ENCODE measurements at regions not wholly inside any gene's neighbourhood (a gene's known extent, or its start where the extent isn't known, plus 50 kb on each side); places are given as distances from the start of the nearest gene placed in this dataset.
"Not testable (repeated sequence)": the region's sequence is repeated elsewhere in the genome, so short reads cannot be mapped to it uniquely, and the experiment has no call there.

DNA sequence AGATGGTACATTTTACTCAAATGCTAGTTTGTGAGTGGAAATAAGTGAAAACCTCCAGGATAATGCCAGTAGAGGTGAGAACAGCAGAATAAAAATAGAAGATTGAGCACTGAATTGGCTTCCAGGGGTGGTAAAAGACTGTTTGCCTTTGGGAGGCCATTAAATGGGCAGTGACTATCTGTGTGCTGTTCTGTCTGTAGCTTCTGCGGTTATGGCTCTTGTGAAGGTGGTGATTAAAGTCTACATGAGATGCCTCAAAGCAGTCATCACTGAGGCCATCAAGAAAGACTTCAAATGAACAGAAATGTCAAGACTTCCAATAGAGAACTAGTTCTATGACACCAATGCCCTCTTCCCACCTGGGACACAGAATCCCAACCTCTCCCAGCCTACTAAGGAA, 108.8 kb downstream of the EFHB start:
- no peak for DNase-seq (ENCODE audit: low spot score in 2 of 2)
- Mint-ChIP-seq H3K4me1 (no peaks in the 10 kb centered on the region), H3K9me3 (peaks cover 7% of the 10 kb centered on the region), H3K36me3 (no peaks in the 10 kb centered on the region), H3K4me3 (no peak overlapping the region), H3K27ac (no peak overlapping the region)
- ATAC-seq = no peak

DNA sequence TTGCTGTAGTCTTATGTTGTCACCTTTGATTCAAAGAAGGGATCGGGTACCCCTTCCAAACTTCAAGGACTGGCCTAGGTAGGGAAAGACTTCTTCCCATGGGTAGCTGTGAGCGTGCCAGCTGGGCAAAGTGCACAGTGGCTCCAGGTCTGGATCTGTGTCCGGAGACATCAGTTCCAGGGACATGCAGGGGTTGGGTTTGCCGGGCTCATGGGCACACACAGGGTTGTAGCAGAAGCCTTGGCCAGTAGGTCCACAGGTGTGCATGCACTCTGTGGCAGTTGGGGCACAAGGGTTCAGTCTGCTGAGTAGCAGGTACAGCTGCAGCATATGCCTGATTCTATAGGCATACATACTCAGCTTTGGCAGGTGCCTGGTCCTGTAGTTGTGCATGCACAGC, 111.2 kb downstream of the EFHB start:
- Mint-ChIP-seq H3K4me3 (no peak overlapping the region), H3K4me1 (no peaks in the 10 kb centered on the region), H3K36me3 (no peaks in the 10 kb centered on the region), H3K27ac (no peak overlapping the region), H3K9me3 (peaks cover 7% of the 10 kb centered on the region)
- ATAC-seq (peak; percentile 34), DNase-seq (ENCODE audit: low spot score in 2 of 2) (no peak)

DNA sequence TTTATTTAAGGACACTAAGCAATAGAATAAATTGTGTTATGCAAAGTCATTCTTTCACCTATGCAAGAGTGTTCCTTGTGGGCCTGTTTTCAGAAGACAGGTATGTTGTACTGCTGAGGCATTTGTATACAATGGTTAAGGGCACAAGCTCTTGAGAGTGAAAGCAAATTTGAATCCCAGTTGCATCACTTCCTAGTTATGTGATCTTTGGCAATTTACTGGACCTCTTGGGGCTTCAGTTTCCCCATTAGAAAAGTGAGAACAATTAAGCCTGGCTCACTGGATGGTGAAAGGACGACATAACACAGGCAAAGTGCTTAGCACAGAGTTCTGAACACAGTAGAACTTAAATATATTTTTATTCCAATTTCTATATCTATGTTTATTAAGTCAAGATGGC, 117.4 kb downstream of the EFHB start:
- H3K4me1 Mint-ChIP-seq = no peaks in the 10 kb centered on the region
- no peak for ATAC-seq
- no peaks in the 10 kb centered on the region for H3K9me3 Mint-ChIP-seq
- H3K36me3 Mint-ChIP-seq = no peaks in the 10 kb centered on the region
- H3K27ac Mint-ChIP-seq = no peak overlapping the region
- DNase-seq (ENCODE audit: low spot score in 2 of 2) = no peak
- H3K4me3 Mint-ChIP-seq = no peak overlapping the region

DNA sequence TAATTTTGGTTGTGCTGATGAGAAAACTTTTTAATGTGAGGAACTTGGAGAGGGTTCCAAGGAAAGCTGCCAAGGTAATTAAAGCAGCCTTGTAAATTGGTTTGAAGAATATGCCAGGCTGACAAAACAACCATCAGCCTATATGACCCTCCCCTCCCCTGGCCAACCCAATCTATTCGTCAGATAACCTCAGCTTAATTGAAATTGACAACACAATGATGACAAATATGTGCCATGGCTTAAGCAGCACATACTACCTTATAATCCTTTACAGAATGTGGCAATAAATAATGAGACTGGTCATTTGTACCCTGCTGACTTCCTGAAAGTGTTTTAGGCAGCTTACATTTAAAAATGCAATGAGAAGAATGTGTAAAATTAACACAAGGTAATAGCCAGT, 118.2 kb downstream of the EFHB start:
- H3K9me3 Mint-ChIP-seq = no peaks in the 10 kb centered on the region
- DNase-seq (ENCODE audit: low spot score in 2 of 2) (no peak), ATAC-seq (no peak)
- no peak overlapping the region for H3K4me3 Mint-ChIP-seq
- no peaks in the 10 kb centered on the region for H3K36me3 Mint-ChIP-seq
- H3K27ac Mint-ChIP-seq = no peak overlapping the region
- H3K4me1 Mint-ChIP-seq = no peaks in the 10 kb centered on the region

DNA sequence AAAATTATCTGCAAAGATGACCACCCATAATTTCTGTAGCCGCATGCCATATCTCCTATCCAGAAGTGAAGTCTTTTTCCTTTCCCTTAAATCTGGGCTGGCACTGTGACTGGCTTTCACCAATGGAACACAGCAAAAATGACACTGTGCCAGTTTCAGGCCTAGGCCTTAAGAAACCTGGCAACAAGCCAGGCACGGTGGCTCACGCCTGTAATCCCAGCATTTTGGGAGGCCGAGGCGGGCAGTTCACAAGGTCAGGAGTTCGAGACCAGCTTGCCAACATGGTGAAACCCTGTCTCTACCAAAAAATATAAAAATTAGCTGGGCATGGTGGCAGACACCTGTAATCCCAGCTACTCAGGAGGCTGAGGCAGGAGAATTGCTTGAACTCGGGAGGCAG, 120.3 kb downstream of the EFHB start:
- not testable (repeated sequence) for H3K36me3 Mint-ChIP-seq; H3K9me3 Mint-ChIP-seq; ATAC-seq; DNase-seq (ENCODE audit: low spot score in 2 of 2); H3K4me3 Mint-ChIP-seq; H3K4me1 Mint-ChIP-seq; H3K27ac Mint-ChIP-seq

DNA sequence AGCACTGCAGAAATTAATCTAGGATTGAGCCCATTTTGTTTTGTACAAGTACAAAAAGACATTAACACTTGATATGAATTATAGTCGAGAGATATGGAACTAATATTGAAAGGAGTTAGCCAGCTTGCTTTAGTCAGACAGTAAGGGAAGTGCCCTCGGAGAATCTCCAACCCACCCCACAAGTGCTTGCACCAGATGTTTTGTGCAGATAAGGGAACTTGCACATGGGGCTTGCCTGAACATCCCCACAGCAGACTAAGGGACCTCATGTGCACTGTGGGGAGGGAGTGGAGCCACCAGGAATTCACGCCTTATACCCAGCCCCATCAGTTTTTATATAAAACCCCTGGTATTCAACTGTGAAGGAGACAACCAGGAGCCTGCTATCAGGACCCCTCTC, 122.3 kb downstream of the EFHB start:
- ATAC-seq (no peak), DNase-seq (ENCODE audit: low spot score in 2 of 2) (no peak)
- Mint-ChIP-seq H3K9me3 (no peaks in the 10 kb centered on the region), H3K36me3 (no peaks in the 10 kb centered on the region), H3K4me3 (no peak overlapping the region), H3K27ac (no peak overlapping the region), H3K4me1 (no peaks in the 10 kb centered on the region)

DNA sequence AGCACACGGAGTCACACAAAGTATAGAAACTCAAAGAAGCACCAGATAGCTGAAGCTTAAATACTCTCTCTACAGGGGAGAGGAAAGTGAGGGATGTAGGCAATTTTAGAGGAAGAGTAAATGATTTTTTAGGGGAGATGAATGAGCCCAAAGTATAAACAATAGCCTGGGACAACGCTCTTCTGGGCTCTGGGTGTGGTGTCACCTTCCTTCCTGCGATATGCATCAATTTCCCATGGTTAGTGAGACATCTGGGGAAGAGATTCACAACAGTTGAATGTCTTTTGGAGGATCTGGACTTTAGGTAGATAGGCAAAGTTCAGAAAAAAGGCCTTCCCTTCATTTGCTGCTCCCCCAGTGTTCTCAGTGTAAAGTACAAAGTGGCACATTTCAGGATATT, 125.2 kb downstream of the EFHB start:
- no peaks in the 10 kb centered on the region for H3K4me1 Mint-ChIP-seq

DNA sequence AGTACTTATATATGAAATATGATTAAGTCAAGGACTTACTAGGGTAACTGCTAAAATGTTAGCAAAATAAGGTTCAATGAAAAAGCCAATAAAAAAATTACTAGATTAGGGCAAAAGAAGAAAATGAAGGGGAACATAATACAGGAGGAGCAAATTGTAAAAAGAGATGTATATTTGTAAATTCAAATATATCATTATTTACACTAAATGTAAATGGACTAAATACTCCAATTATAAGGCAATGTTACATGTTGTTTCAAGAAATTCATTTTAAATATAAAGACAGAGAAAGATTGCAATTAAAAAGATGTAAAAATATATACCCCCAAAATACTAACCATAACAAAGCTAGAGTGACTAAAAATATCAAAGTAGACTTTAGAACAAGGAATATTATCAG, 134.1 kb downstream of the EFHB start:
- Mint-ChIP-seq H3K36me3 (no peaks in the 10 kb centered on the region), H3K9me3 (peaks cover 21% of the 10 kb centered on the region), H3K4me1 (no peaks in the 10 kb centered on the region), H3K27ac (no peak overlapping the region), H3K4me3 (no peak overlapping the region)
- ATAC-seq (no peak), DNase-seq (ENCODE audit: low spot score in 2 of 2) (no peak)

More for the DNA sequence above, 125.2 kb downstream of the EFHB start:
- ATAC-seq (no peak), DNase-seq (ENCODE audit: low spot score in 2 of 2) (no peak)
- no peak overlapping the region for H3K27ac Mint-ChIP-seq
- H3K9me3 Mint-ChIP-seq = no peaks in the 10 kb centered on the region
- no peaks in the 10 kb centered on the region for H3K36me3 Mint-ChIP-seq
- H3K4me3 Mint-ChIP-seq = no peak overlapping the region

DNA sequence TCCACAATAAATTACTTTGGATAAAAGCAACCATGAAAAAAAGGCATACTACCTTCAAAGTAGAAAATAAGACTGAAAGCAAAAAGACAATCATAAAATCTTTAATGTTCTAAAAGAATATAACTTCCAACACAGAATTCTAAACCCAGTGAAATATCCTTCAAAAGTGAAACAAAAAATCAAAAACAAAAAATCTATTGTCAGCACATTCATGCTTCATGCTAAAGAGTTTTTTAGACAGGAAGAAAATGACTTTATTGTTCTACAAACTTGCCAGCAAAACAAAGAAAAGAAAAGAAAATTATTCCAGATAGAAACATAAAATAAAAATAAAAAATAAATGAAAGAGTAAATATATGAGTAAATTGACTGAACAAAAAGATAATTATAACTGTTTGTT, 134.9 kb downstream of the EFHB start:
- no peak overlapping the region for H3K27ac Mint-ChIP-seq
- no peak overlapping the region for H3K4me3 Mint-ChIP-seq
- no peaks in the 10 kb centered on the region for H3K36me3 Mint-ChIP-seq
- peaks cover 21% of the 10 kb centered on the region for H3K9me3 Mint-ChIP-seq
- DNase-seq (ENCODE audit: low spot score in 2 of 2) = no peak
- no peaks in the 10 kb centered on the region for H3K4me1 Mint-ChIP-seq
- no peak for ATAC-seq

DNA sequence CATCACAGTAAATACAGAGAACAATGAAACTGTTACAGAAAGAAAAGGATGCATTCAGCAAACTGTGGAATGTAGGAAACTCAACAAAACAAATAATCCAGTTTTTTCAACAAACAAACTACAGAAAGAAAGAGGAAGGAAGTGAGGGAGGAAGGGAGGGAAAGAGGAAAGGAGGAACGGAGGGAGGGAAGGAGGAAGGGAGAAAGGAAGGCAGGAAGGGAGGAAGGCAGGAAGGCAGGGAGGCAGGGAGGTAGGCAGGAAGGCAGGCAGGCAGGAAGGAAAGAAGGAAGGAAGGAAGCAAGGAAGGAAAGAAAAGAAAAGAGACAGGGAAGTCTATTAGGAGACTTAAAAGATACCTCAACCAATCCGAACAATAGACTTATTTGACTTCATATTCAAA, 135.7 kb downstream of the EFHB start:
- DNase-seq (ENCODE audit: low spot score in 2 of 2) (no peak), ATAC-seq (no peak)
- H3K27ac Mint-ChIP-seq = no peak overlapping the region
- H3K9me3 Mint-ChIP-seq = peaks cover 18% of the 10 kb centered on the region
- no peak overlapping the region for H3K4me3 Mint-ChIP-seq
- H3K36me3 Mint-ChIP-seq = no peaks in the 10 kb centered on the region
- no peaks in the 10 kb centered on the region for H3K4me1 Mint-ChIP-seq

DNA sequence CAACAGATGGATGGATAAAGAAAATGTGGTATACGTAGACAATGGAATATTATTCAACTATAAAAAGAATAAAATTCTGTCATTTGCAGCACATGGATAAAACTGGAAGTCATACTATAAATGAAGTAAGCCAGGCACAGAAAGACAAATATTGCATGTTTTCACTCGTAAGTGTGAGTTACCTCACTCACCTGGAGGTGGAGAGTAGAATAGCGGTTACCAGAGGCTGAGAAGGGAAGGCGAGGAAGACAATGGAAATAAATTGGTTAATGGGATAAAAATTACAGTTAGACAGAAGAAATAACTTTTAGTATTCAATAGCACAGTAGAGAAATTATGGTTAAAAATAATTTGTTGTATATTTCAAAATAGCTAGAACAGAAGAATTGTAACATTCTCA, 141.6 kb downstream of the EFHB start:
- Mint-ChIP-seq H3K27ac (no peak overlapping the region), H3K9me3 (no peaks in the 10 kb centered on the region), H3K4me3 (no peak overlapping the region), H3K36me3 (no peaks in the 10 kb centered on the region), H3K4me1 (no peaks in the 10 kb centered on the region)
- DNase-seq (ENCODE audit: low spot score in 2 of 2) = no peak
- no peak for ATAC-seq

DNA sequence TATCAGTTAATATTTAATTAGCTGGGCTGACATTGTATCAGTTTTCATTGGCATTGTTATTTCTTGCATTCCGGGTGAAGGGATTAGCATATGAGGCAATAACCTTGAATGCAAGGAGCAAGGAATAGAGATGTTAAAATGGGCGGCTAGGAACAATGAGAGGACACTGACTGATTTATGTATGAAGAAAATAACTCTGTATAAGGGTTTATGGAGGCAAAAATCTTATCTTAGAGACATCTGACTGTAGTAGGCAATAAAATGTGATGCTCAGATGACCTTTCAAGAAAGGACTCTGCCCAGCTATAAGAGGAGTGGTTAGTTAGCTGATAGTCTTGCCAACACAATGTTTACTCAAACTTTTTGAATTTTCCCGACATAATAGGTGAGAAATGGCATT, 158.3 kb downstream of the EFHB start:
- ATAC-seq (no peak), DNase-seq (ENCODE audit: low spot score in 2 of 2) (no peak)
- Mint-ChIP-seq H3K27ac (no peak overlapping the region), H3K9me3 (no peaks in the 10 kb centered on the region), H3K4me1 (no peaks in the 10 kb centered on the region), H3K36me3 (no peaks in the 10 kb centered on the region), H3K4me3 (no peak overlapping the region)

DNA sequence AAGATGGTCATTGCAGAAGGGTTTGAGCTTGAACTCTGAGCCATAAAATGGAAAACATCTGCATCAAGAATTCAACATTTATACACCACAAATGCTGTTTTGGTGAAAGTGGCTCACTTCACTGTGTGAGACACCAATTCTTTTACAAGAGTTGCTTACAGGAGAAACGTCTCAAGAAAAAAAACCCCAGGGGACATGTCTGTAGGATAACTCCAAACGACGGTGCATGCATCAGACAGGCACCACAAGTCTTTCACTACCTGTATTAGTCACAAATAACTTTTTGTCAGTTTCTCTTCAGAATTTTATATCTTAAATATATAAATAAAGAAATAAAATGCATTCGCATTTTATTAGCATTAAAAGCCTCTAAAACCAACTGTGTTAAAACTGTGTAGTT, 164.3 kb downstream of the EFHB start:
- Mint-ChIP-seq H3K27ac (no peak overlapping the region), H3K9me3 (no peaks in the 10 kb centered on the region)
- no peak for ATAC-seq

DNA sequence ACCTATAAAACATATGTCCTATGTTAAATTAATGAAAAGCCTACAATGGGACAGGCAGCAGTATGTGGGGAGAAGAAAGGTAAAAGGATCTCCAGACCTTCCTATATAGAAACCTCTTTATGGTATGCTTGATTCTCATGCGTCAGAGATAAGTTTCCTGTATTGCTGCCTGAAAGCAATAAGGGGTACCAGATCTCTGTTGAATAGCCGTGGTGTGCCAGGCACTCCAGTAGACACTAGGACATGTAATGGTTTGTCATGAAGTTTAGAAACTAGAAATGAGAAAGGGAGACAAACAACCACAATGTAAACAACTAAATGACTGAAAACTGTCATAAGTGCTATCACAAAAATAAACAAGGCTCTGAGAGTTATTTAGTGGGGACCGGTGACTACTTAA, 168.1 kb downstream of the EFHB start:
- Mint-ChIP-seq H3K27ac (no peak overlapping the region), H3K36me3 (no peaks in the 10 kb centered on the region), H3K9me3 (no peaks in the 10 kb centered on the region), H3K4me1 (no peaks in the 10 kb centered on the region), H3K4me3 (no peak overlapping the region)
- ATAC-seq = no peak
- DNase-seq (ENCODE audit: low spot score in 2 of 2) = no peak

More for the DNA sequence above, 164.3 kb downstream of the EFHB start:
- no peaks in the 10 kb centered on the region for H3K36me3 Mint-ChIP-seq
- H3K4me3 Mint-ChIP-seq = no peak overlapping the region
- no peak for DNase-seq (ENCODE audit: low spot score in 2 of 2)
- no peaks in the 10 kb centered on the region for H3K4me1 Mint-ChIP-seq

DNA sequence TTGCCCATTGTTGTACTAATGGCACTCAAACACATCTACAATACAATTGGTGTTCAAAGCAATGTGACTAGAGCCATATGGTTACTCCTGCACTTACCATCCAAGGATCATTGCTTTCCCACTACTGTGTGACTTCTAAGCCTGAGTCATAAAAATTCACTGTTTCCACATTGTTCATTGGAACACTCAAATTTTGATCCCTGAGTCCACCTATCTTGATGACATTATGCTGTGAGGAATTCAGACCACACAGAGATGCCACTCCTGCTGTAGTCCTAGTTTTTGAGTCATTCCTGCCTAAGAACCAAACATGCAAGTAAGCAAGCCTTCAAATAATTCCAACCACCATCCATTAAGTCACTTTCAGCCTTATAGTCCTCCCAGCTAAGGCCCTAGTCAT, 176.2 kb downstream of the EFHB start:
- Mint-ChIP-seq H3K4me3 (no peak overlapping the region), H3K27ac (no peak overlapping the region), H3K9me3 (peaks cover 10% of the 10 kb centered on the region), H3K4me1 (no peaks in the 10 kb centered on the region), H3K36me3 (no peaks in the 10 kb centered on the region)
- no peak for DNase-seq (ENCODE audit: low spot score in 2 of 2)
- ATAC-seq = no peak

DNA sequence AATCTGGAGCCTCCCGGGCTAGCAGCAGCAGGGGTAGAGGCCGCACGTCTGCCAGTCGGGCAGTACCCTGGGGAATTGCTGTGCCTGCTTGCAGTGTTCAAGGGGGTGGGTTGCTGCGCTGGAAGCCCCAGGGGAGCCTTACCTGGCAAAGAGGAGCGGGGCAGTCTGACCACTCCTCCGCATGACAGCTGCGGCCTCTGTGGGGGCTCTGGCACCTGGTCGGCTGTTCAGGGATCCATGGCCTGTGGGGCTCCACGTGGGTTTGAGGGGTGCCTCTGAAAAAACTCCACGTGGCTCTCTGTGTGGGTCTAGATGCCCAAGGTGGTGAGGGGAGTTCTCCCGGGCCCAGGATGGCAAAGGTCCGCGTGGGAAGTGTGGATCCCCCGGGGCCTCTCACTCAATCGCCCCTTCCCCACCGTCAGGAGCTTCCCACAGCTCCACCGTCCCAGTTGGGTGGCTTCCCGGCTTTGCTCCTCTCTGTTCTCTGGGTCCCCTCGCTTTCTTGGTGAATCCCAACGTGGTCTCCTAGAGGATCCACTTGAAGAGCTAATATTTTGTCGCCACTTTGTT, 184.5 kb downstream of the EFHB start:
- H3K9me3 Mint-ChIP-seq = peaks cover 6% of the 10 kb centered on the region
- no peaks in the 10 kb centered on the region for H3K4me1 Mint-ChIP-seq
- DNase-seq (ENCODE audit: low spot score in 2 of 2) (no peak), ATAC-seq (no peak)
- no peaks in the 10 kb centered on the region for H3K36me3 Mint-ChIP-seq
- H3K27ac Mint-ChIP-seq = no peak overlapping the region
- no peak overlapping the region for H3K4me3 Mint-ChIP-seq

DNA sequence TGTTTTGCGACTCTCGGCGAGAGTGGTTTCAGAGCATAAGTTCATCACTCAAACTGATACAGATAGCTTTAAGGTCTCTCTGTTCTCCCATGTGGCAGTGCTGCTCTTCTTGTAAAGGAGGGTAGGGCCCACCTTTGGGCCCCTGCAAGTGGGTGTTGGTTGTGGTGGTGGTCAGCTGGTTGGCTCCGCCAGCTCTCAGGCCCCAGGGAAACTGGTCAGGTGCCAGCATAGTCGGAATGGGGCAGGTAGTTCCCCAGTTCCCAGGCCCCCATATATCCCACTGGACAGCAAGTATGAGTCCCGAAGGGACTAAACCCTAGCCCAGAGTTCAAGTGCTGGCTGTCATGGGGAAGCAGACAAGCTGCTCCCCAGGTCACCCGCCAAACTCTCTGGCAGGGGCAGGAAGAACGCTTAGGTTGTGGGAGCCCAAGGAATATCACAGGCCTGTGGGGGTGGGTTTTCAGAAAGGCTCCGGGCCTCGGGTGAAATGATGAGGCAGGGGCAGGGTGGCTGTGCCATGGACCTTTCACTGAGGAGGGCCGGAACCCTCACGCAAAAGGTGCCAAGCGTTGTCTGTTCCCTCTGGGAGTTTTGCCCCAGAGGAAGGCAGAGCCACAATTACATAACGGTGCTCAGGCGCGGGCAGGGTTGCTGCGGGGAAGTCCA, 185.1 kb downstream of the EFHB start:
- no peak for ATAC-seq
- Mint-ChIP-seq H3K27ac (no peak overlapping the region), H3K4me3 (no peak overlapping the region), H3K4me1 (no peaks in the 10 kb centered on the region), H3K36me3 (no peaks in the 10 kb centered on the region), H3K9me3 (peaks cover 6% of the 10 kb centered on the region)
- DNase-seq (ENCODE audit: low spot score in 2 of 2) = no peak
